IPS DF 19.7 (cell line): ENCODE measurements at regions not wholly inside any gene's neighbourhood (a gene's known extent, or its start where the extent isn't known, plus 50 kb on each side); places are given as distances from the start of the nearest gene placed in this dataset.
A peak's percentile ranks its signal among the peaks of the same experiment; 100 is the strongest.
"Not testable (repeated sequence)": the region's sequence is repeated elsewhere in the genome, so short reads cannot be mapped to it uniquely, and the experiment has no call there.

Source experiments
- DNase-seq: peaks from one replicate; pipeline ENCODE4 v3.0.0-alpha.2; 2013; ENCODE audit warnings: low read depth, low spot score

- DNase-seq, result no peak
These were observed 174.8 kb downstream of the PDGFRA start for GRCh38 chr4:54403700-54404453.

- not testable (repeated sequence) for DNase-seq
These were observed 180.3 kb downstream of the PDGFRA start for GRCh38 chr4:54409270-54409817.

GRCh38 chr4:54414545-54414944 is 185.5 kb downstream of the PDGFRA start:
- DNase-seq, result no peak

- no peak for DNase-seq
These were observed 188.4 kb downstream of the PDGFRA start for GRCh38 chr4:54417476-54417875.

- no peak for DNase-seq
These were observed 189.4 kb downstream of the PDGFRA start for GRCh38 chr4:54418468-54418867.

GRCh38 chr4:54423066-54423465 is 194.0 kb downstream of the PDGFRA start:
- no peak for DNase-seq

- no peak for DNase-seq
These were observed 198.7 kb downstream of the PDGFRA start for GRCh38 chr4:54427826-54428225.

GRCh38 chr4:54428940-54429339 is 199.8 kb downstream of the PDGFRA start:
- no peak for DNase-seq

GRCh38 chr4:54433686-54434085 is 204.6 kb downstream of the PDGFRA start:
- peak; percentile 3 for DNase-seq

GRCh38 chr4:54439831-54440243 is 210.7 kb downstream of the PDGFRA start:
- no peak for DNase-seq

GRCh38 chr4:54440394-54441136 is 211.5 kb downstream of the PDGFRA start:
- no peak for DNase-seq

GRCh38 chr4:54445866-54446265 is 211.9 kb upstream of the KIT start:
- no peak for DNase-seq

- DNase-seq, result no peak
These were observed 211.2 kb upstream of the KIT start for GRCh38 chr4:54446581-54446980.

GRCh38 chr4:54447304-54447703 is 210.5 kb upstream of the KIT start:
- no peak for DNase-seq

- DNase-seq, result no peak
These were observed 207.8 kb upstream of the KIT start for GRCh38 chr4:54449999-54450398.

GRCh38 chr4:54466960-54467359 is 190.8 kb upstream of the KIT start:
- not testable (repeated sequence) for DNase-seq

GRCh38 chr4:54473077-54473545 is 184.6 kb upstream of the KIT start:
- no peak for DNase-seq

- DNase-seq, result no peak
These were observed 184.0 kb upstream of the KIT start for GRCh38 chr4:54473798-54474197.

GRCh38 chr4:54475546-54475945 is 182.2 kb upstream of the KIT start:
- no peak for DNase-seq

- DNase-seq, result no peak
These were observed 175.1 kb upstream of the KIT start for GRCh38 chr4:54482529-54483200.

- DNase-seq, result no peak
These were observed 173.4 kb upstream of the KIT start for GRCh38 chr4:54484383-54484782.

- no peak for DNase-seq
These were observed 170.3 kb upstream of the KIT start for GRCh38 chr4:54487491-54487890.
